H9 (cell line): ENCODE measurements at regions not wholly inside any gene's neighbourhood (a gene's known extent, or its start where the extent isn't known, plus 50 kb on each side); places are given as distances from the start of the nearest gene placed in this dataset.

ENCODE experiments used
- DNase-seq: peaks from one replicate; pipeline ENCODE4 v3.0.0-alpha.2; 2017
- H2AFZ ChIP-seq: one replicate; pipeline ENCODE4 v1.6.1; 2013; ENCODE audit warnings: mild to moderate bottlenecking, low read length, control low read depth, moderate library complexity
- H2AK5ac ChIP-seq: 2 replicates; pipeline ENCODE4 v1.6.1; 2013; ENCODE audit warnings: low read length, control low read depth, mixed read lengths; ENCODE audit not compliant: insufficient read length
- H2BK120ac ChIP-seq: one replicate; pipeline ENCODE4 v1.6.1; 2013; ENCODE audit warnings: low read depth, mild to moderate bottlenecking, low read length, control low read depth, inconsistent platforms; ENCODE audit not compliant: poor library complexity, severe bottlenecking
- H2BK12ac ChIP-seq: 2 replicates; pipeline ENCODE4 v1.6.1; 2013; ENCODE audit warnings: low read length, control low read depth, mixed read lengths, low read depth; ENCODE audit not compliant: insufficient read length
- H2BK15ac ChIP-seq: 2 replicates; pipeline ENCODE4 v1.6.1; 2013; ENCODE audit warnings: low read depth, low read length, control low read depth
- H2BK20ac ChIP-seq: one replicate; pipeline ENCODE4 v1.6.1; 2013; ENCODE audit warnings: low read depth, mild to moderate bottlenecking, low read length, control low read depth, inconsistent platforms; ENCODE audit not compliant: poor library complexity, severe bottlenecking
- H2BK5ac ChIP-seq: 2 replicates; pipeline ENCODE4 v1.6.1; 2013; ENCODE audit warnings: low read length, control low read depth, mixed read lengths; ENCODE audit not compliant: insufficient read length
- H3K14ac ChIP-seq: 2 replicates; pipeline ENCODE4 v1.6.1; 2013; ENCODE audit warnings: low read length, control low read depth; ENCODE audit not compliant: insufficient read depth
- H3K18ac ChIP-seq: 2 replicates; pipeline ENCODE4 v1.6.1; 2013; ENCODE audit warnings: low read depth, mild to moderate bottlenecking, mixed read lengths, low read length, control low read depth; ENCODE audit not compliant: insufficient read length
- H3K23ac ChIP-seq: 2 replicates; pipeline ENCODE4 v1.6.1; 2013; ENCODE audit warnings: low read length, control low read depth, mixed read lengths, low read depth; ENCODE audit not compliant: insufficient read length
- H3K23me2 ChIP-seq: 2 replicates; pipeline ENCODE4 v1.6.1; 2013; ENCODE audit warnings: low read depth, mild to moderate bottlenecking, mixed read lengths, low read length, control low read depth; ENCODE audit not compliant: insufficient read length, poor library complexity, severe bottlenecking
- H3K27ac ChIP-seq: 2 replicates; pipeline ENCODE4 v1.5.1; 2013; ENCODE audit warnings: low read length, control low read depth, mixed read lengths, low read depth; ENCODE audit not compliant: insufficient read length
- H3K27me3 ChIP-seq: 2 replicates; pipeline ENCODE4 v1.6.1; 2013; ENCODE audit warnings: low read length, control low read depth, inconsistent platforms; ENCODE audit not compliant: insufficient read depth
- H3K4ac ChIP-seq: 2 replicates; pipeline ENCODE4 v1.6.1; 2013; ENCODE audit warnings: low read depth, mild to moderate bottlenecking, control low read depth, inconsistent platforms, low read length, moderate library complexity
- H3K4me1 ChIP-seq: 2 replicates; pipeline ENCODE4 v1.6.1; 2013; ENCODE audit warnings: low read length, control low read depth, inconsistent platforms; ENCODE audit not compliant: insufficient read depth
- H3K4me2 ChIP-seq: 2 replicates; pipeline ENCODE4 v1.6.1; 2013; ENCODE audit warnings: low read length, control low read depth, mixed read lengths; ENCODE audit not compliant: insufficient read length, insufficient read depth
- H3K56ac ChIP-seq: 2 replicates; pipeline ENCODE4 v1.6.1; 2013; ENCODE audit warnings: low read depth, mild to moderate bottlenecking, mixed read lengths, low read length, control low read depth; ENCODE audit not compliant: insufficient read length
- H3K79me1 ChIP-seq: 2 replicates; pipeline ENCODE4 v1.6.1; 2013; ENCODE audit warnings: low read depth, mild to moderate bottlenecking, moderate library complexity, low read length, control low read depth, inconsistent platforms; ENCODE audit not compliant: insufficient read depth, poor library complexity, severe bottlenecking
- H3K79me2 ChIP-seq: 2 replicates; pipeline ENCODE4 v1.6.1; 2013; ENCODE audit warnings: low read length, control low read depth, inconsistent platforms; ENCODE audit not compliant: insufficient read depth
- H3K9ac ChIP-seq: 2 replicates; pipeline ENCODE4 v1.6.1; 2013; ENCODE audit warnings: low read length, control low read depth, mixed read lengths; ENCODE audit not compliant: insufficient read length; ENCODE audit errors: extremely low read depth
- H3K9me3 ChIP-seq: one replicate; pipeline ENCODE4 v1.6.1; 2013; ENCODE audit warnings: low read depth, low read length, inconsistent platforms; ENCODE audit not compliant: control insufficient read depth
- H3T11ph ChIP-seq: one replicate; pipeline ENCODE4 v1.6.1; 2013; ENCODE audit warnings: mild to moderate bottlenecking, low read length, control low read depth, inconsistent platforms
- H4K20me1 ChIP-seq: one replicate; pipeline ENCODE4 v1.6.1; 2013; ENCODE audit not compliant: control insufficient read depth, insufficient read length, insufficient read depth
- H4K5ac ChIP-seq: 2 replicates; pipeline ENCODE4 v1.6.1; 2013; ENCODE audit warnings: low read depth, mild to moderate bottlenecking, mixed read lengths, low read length, control low read depth; ENCODE audit not compliant: insufficient read length
- H4K8ac ChIP-seq: replicated peaks from 2 replicates; pipeline ENCODE4 v1.6.1; 2013; ENCODE audit warnings: low read length, control low read depth, mixed read lengths, low read depth; ENCODE audit not compliant: insufficient read length
- H4K91ac ChIP-seq: 2 replicates; pipeline ENCODE4 v1.6.1; 2013; ENCODE audit warnings: low read depth, mild to moderate bottlenecking, moderate library complexity, mixed read lengths, low read length, control low read depth; ENCODE audit not compliant: insufficient read length
- H3K27ac Mint-ChIP-seq, 3 experiments: 2 replicates in 2 of 3; 3 replicates in 1 of 3; pipeline ENCODE4 v1.8.0; 2020 to 2021; ENCODE audit warnings: mixed read lengths in 3 of 3, mild to moderate bottlenecking in 1 of 3, moderate library complexity in 1 of 3
- H3K27me3 Mint-ChIP-seq: 2 replicates; pipeline ENCODE4 v1.8.0; 2021; ENCODE audit warnings: low read depth, mild to moderate bottlenecking, moderate library complexity, mixed read lengths
- H3K36me3 Mint-ChIP-seq, 3 experiments: 2 replicates in 2 of 3; 3 replicates in 1 of 3; pipeline ENCODE4 v1.8.0; 2020 to 2021; ENCODE audit warnings: low read depth in 3 of 3, mixed read lengths in 3 of 3; ENCODE audit not compliant: insufficient read depth in 1 of 3
- H3K4me1 Mint-ChIP-seq, 2 experiments: 2 replicates each; pipeline ENCODE4 v1.8.0; 2020; ENCODE audit warnings: mixed read lengths in 2 of 2
- H3K4me3 Mint-ChIP-seq, 2 experiments: 2 replicates in 1 of 2; 3 replicates in 1 of 2; pipeline ENCODE4 v1.8.0; 2020 to 2021; ENCODE audit warnings: mild to moderate bottlenecking in 2 of 2, mixed read lengths in 2 of 2, moderate library complexity in 1 of 2
- H3K9me3 Mint-ChIP-seq, 2 experiments: 2 replicates in 1 of 2; 3 replicates in 1 of 2; pipeline ENCODE4 v1.8.0; 2020; ENCODE audit warnings: mild to moderate bottlenecking in 2 of 2, mixed read lengths in 2 of 2, moderate library complexity in 1 of 2
- WGBS: extraction: QIAGEN DNeasy Blood & Tissue Kit; methylation state at CpG from one replicate; pipeline ENCODE4 v1.1.7; 2013; ENCODE audit warnings: missing lambda C conversion rate, low lambda C conversion rate, mixed read lengths; ENCODE audit not compliant: insufficient read length; ENCODE audit errors: extremely low coverage; 5-methylcytosine and 5-hydroxymethylcytosine counted together
- TF ChIP-seq, protein P1 (sequence below): fragments of 200-600 bp; sonication (generic); conservative IDR thresholded peaks from 3 replicates; pipeline ENCODE4 v1.8.0; 2021; ENCODE audit warnings: antibody characterized with exemption, mild to moderate bottlenecking

DNA sequence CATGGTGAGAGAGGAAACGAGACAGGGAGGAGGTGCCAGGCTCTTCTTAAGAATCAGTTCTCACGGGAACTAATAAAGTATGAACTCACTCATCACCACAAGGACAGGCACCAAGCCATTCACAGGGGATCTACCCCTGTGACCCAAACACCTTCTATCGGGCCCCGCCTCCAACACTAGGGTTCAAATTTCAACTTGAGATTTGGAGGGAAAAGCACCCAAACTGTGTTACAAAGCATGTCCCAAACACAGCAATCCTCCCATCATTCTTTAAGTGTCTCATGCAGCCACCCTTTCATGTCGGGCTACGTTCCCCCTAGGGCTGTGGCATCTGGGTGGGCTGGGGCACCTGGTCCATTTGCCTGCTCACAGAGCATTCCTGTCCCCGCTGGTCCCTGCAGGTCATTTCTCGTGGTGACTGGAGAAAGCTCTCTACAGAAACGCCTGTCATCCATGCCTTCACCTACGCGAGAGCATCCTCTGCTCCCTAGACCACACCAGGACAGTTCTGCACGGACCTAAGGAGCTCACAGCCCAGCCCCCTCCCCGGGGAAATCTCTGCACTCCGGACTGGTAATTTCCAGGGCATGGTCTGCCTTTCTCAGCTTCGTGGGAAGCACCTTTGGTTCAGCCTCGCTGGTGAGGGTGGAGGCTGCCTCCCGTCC is 79.6 kb downstream of the TTLL2 start:
- no CpG with 5 or more reads among the region's 17 CpGs for WGBS
- H3K27me3 Mint-ChIP-seq, result peaks cover 14% of the 10 kb centered on the region
- no peak overlapping the region for H4K5ac ChIP-seq

More for the DNA sequence above, 79.6 kb downstream of the TTLL2 start:
- Histone ChIP-seq H3K27me3 (no peaks in the 10 kb centered on the region), H4K8ac (no peak overlapping the region), H2BK120ac (no peak overlapping the region), H3T11ph (no peak overlapping the region), H3K9me3 (no peaks in the 10 kb centered on the region), H2BK20ac (no peak overlapping the region), H3K56ac (no peak overlapping the region), H2AK5ac (no peak overlapping the region), H2BK5ac (no peak overlapping the region), H3K9ac (no peak overlapping the region), H3K23ac (no peak overlapping the region), H2BK12ac (no peak overlapping the region), H3K27ac (no peak overlapping the region), H3K79me1 (no peaks in the 10 kb centered on the region), H3K4me2 (no peak overlapping the region), H3K4me1 (no peaks in the 10 kb centered on the region; the same call in 1 of the 2 replicates), H4K20me1 (no peaks in the 10 kb centered on the region), H3K23me2 (no peaks in the 10 kb centered on the region), H2AFZ (no peak overlapping the region), H3K14ac (no peak overlapping the region), H3K4ac (no peak overlapping the region), H3K18ac (no peak overlapping the region), H4K91ac (no peak overlapping the region), H3K79me2 (no peaks in the 10 kb centered on the region), H2BK15ac (no peak overlapping the region)
- TF ChIP-seq, protein P1, sequence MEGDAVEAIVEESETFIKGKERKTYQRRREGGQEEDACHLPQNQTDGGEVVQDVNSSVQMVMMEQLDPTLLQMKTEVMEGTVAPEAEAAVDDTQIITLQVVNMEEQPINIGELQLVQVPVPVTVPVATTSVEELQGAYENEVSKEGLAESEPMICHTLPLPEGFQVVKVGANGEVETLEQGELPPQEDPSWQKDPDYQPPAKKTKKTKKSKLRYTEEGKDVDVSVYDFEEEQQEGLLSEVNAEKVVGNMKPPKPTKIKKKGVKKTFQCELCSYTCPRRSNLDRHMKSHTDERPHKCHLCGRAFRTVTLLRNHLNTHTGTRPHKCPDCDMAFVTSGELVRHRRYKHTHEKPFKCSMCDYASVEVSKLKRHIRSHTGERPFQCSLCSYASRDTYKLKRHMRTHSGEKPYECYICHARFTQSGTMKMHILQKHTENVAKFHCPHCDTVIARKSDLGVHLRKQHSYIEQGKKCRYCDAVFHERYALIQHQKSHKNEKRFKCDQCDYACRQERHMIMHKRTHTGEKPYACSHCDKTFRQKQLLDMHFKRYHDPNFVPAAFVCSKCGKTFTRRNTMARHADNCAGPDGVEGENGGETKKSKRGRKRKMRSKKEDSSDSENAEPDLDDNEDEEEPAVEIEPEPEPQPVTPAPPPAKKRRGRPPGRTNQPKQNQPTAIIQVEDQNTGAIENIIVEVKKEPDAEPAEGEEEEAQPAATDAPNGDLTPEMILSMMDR, result no peak
- Mint-ChIP-seq H3K4me3 (no peak overlapping the region; a peak in 1 of 5 replicates), H3K9me3 (no peaks in the 10 kb centered on the region; a peak in 1 of 5 replicates), H3K27ac (no peak overlapping the region), H3K36me3 (no peaks in the 10 kb centered on the region; a peak in 1 of 7 replicates), H3K4me1 (peaks cover 32 to 36% of the 10 kb centered on the region in 2 experiments)
- peak; percentile 14 for DNase-seq
